ENCODE measurements at regions not wholly inside any gene's neighbourhood (a gene's known extent, or its start where the extent isn't known, plus 50 kb on each side); places are given as distances from the start of the nearest gene placed in this dataset.

DNA sequence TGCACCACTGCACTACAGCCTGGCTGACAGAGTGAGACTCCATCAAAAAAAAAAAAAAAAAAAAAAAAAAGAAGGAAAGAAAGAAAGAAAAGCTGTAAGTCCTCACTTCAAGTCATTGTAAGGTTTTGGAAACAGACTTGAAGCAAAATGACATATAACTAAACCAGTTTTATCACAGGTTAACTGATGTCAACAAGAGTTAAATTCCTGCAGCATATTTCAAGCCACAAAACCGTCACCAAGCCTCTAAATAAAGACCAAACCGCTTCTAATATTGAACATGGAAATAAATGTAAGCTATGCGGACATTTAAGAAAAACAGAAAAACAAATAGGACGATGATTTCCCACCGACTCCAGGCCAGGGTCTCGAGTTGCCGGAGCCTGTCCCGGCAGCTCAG is 88.9 kb upstream of the RPS6KA2 start:
- TF ChIP-seq, protein P1, sequence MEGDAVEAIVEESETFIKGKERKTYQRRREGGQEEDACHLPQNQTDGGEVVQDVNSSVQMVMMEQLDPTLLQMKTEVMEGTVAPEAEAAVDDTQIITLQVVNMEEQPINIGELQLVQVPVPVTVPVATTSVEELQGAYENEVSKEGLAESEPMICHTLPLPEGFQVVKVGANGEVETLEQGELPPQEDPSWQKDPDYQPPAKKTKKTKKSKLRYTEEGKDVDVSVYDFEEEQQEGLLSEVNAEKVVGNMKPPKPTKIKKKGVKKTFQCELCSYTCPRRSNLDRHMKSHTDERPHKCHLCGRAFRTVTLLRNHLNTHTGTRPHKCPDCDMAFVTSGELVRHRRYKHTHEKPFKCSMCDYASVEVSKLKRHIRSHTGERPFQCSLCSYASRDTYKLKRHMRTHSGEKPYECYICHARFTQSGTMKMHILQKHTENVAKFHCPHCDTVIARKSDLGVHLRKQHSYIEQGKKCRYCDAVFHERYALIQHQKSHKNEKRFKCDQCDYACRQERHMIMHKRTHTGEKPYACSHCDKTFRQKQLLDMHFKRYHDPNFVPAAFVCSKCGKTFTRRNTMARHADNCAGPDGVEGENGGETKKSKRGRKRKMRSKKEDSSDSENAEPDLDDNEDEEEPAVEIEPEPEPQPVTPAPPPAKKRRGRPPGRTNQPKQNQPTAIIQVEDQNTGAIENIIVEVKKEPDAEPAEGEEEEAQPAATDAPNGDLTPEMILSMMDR (IDR thresholded peaks at IDR 0.05) = no peak
- no peak for TF ChIP-seq EP300 (IDR thresholded peaks at IDR 0.05)
- TF ChIP-seq POLR2A (IDR thresholded peaks at IDR 0.05) = no peak
- TF ChIP-seq POLR2AphosphoS5 (IDR thresholded peaks at IDR 0.05) = no peak
